ENCODE measurements at regions not wholly inside any gene's neighbourhood (a gene's known extent, or its start where the extent isn't known, plus 50 kb on each side); places are given as distances from the start of the nearest gene placed in this dataset.

DNA sequence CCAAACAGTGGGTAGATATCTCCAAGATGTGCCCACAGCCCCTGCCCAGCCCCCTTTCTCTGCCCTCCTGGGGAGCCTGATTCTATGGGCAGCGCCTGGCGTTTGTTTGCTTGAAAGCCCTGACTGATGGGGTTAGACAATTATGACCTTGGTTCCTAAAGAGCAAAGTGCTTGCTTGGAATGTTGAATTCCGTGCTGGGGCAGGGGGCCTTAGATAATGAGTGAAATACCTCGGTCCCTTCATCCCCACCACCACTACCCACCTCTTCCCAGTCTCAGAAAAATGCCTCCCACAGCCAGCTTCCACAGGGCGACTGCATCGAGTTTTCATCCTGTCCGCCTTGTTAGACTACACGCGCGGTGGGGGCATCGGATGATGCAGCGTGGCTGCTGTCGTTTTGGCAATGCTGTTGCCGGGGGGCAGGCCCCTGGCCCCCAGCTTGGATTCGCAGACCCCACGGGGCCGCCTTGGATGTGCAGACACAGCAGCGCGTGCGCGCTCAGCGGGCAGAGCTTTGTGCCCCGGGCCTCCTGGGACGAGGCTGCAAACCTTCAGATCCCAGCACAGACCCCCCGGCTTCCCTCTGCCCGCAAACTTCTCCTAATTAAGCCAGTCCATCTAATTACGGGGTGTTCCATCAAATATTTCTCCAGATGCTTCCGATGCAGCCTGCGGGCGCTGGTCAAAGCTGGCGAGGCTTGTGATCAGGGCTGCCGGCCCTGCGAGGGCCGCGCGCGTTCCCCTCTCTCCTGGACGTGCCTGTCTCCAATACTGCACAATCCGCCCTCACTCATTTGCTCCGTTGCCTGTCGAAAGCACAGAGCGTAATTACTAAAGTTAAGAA lies 86.1 kb downstream of the LINC00237 start:
- peaks cover 4% of the 10 kb centered on the region; the same call in 1 of the 2 replicates for H3K27me3 Mint-ChIP-seq (ENCODE audit: insufficient read depth)
- H3K27ac Mint-ChIP-seq: no peak overlapping the region
- H3K4me3 Mint-ChIP-seq: no peak overlapping the region
- TF ChIP-seq, protein P1, sequence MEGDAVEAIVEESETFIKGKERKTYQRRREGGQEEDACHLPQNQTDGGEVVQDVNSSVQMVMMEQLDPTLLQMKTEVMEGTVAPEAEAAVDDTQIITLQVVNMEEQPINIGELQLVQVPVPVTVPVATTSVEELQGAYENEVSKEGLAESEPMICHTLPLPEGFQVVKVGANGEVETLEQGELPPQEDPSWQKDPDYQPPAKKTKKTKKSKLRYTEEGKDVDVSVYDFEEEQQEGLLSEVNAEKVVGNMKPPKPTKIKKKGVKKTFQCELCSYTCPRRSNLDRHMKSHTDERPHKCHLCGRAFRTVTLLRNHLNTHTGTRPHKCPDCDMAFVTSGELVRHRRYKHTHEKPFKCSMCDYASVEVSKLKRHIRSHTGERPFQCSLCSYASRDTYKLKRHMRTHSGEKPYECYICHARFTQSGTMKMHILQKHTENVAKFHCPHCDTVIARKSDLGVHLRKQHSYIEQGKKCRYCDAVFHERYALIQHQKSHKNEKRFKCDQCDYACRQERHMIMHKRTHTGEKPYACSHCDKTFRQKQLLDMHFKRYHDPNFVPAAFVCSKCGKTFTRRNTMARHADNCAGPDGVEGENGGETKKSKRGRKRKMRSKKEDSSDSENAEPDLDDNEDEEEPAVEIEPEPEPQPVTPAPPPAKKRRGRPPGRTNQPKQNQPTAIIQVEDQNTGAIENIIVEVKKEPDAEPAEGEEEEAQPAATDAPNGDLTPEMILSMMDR (IDR thresholded peaks at IDR 0.05): no peak
- H3K36me3 Mint-ChIP-seq (ENCODE audit: low read depth): no peaks in the 10 kb centered on the region
- H3K4me1 Mint-ChIP-seq (ENCODE audit: low read depth): no peaks in the 10 kb centered on the region
- H3K9me3 Mint-ChIP-seq: 0 out of 2 replicates have a peak, but pooled peaks cover 3% of the 10 kb centered on the region
- no peak for DNase-seq

DNA sequence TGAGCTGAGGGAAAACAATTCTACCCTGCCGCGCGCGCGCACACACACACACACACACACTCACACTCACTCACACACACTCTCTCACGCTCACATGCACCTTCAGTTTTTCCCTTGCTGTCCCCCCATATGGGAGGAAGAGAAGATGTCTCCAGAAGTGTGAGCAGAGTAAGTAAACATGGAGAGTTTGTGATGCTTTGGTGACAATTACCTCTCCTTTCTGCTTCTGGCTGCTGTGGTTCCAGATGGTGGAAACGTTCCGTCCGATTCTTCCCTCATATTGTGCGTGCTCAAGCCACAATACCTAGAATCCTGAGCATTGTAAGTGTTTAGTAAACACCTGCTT lies 86.7 kb downstream of the LINC00237 start:
- Mint-ChIP-seq H3K4me3 (no peak overlapping the region), H3K27ac (no peak overlapping the region), H3K4me1 (ENCODE audit: low read depth) (no peaks in the 10 kb centered on the region), H3K36me3 (ENCODE audit: low read depth) (no peaks in the 10 kb centered on the region), H3K9me3 (peaks cover 3% of the 10 kb centered on the region; the same call in 1 of the 2 replicates), H3K27me3 (ENCODE audit: insufficient read depth) (peaks cover 4% of the 10 kb centered on the region; the same call in 1 of the 2 replicates)
- DNase-seq: no peak
- TF ChIP-seq, protein P1 (IDR thresholded peaks at IDR 0.05): no peak

DNA sequence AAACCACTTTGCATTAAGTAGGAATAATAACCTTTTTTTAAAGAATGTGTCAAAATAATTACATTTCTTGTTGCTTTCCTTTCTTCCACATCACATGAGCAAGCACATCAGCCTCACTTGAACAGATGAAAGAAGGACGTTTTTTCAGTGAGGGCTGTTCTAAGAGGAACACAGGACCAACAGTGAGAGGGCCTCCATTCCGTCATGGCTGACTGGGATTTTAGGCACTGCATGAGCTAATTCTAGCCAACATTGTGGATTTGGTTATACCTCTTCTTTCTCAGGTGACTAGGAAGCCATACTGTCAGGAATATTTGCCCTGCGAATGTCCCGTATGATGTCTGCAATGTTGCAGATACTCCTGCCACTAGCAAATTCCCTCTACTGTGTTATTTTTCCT lies 87.6 kb downstream of the LINC00237 start:
- TF ChIP-seq, protein P1 (IDR thresholded peaks at IDR 0.05): no peak
- no peaks in the 10 kb centered on the region for H3K36me3 Mint-ChIP-seq (ENCODE audit: low read depth)
- no peaks in the 10 kb centered on the region for H3K4me1 Mint-ChIP-seq (ENCODE audit: low read depth)
- no peak for DNase-seq
- H3K4me3 Mint-ChIP-seq: no peak overlapping the region
- peaks cover 8% of the 10 kb centered on the region; the same call in 1 of the 2 replicates for H3K9me3 Mint-ChIP-seq
- peaks cover 2% of the 10 kb centered on the region; the same call in 1 of the 2 replicates for H3K27me3 Mint-ChIP-seq (ENCODE audit: insufficient read depth)
- no peak overlapping the region for H3K27ac Mint-ChIP-seq

DNA sequence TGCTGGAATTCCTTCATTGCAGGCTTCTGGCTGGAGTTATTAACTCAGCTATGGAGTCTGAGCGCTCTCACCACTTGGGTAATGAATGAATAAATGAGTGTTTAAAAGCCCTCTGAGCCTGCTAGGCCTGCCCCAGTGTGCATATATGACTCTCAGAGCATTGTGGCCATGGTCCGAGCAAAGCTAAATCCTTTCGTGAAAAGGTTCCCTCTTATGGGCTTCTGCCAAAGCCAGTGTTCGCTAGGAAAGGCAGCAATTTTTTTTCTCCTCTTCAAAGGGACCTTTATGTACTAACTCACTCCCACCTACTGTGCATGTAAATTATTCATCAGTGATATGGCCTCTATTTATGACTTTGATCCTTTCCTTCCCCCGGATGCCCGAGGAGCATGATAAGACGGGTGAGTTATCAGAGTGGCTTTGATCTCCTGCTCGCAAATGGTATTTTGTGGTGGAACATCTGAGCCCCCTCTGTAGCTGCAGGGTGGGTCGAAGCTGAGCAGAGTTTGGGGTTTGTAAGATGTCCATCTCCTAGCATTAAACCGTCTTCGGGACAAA lies 88.6 kb downstream of the LINC00237 start:
- Mint-ChIP-seq H3K36me3 (ENCODE audit: low read depth) (no peaks in the 10 kb centered on the region), H3K27me3 (ENCODE audit: insufficient read depth) (peaks cover 2% of the 10 kb centered on the region; the same call in 1 of the 2 replicates), H3K4me1 (ENCODE audit: low read depth) (no peaks in the 10 kb centered on the region), H3K27ac (no peak overlapping the region), H3K9me3 (peaks cover 4% of the 10 kb centered on the region; the same call in 1 of the 2 replicates), H3K4me3 (no peak overlapping the region)
- no peak for DNase-seq
- TF ChIP-seq, protein P1 (IDR thresholded peaks at IDR 0.05): no peak

DNA sequence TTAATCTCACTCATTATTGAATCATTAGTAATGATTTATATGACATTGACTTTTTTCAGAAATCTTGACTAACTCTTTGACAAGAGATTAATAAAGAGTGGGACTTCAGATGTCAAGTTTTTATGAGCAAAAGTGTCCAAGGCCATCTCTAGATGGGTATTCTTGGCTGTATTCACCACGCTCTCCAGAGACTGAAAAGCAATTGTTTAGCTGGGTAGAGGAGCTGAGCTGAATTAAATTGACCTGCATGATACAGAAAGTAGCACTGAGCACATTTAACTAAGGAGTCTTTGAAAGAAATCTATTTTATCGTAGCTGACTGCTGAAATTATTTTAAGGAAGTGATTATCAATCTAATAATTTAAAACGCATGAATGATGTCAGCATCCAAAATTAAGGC lies 89.4 kb downstream of the LINC00237 start:
- Mint-ChIP-seq H3K4me1 (ENCODE audit: low read depth) (no peaks in the 10 kb centered on the region), H3K36me3 (ENCODE audit: low read depth) (no peaks in the 10 kb centered on the region), H3K4me3 (no peak overlapping the region), H3K27ac (no peak overlapping the region), H3K27me3 (ENCODE audit: insufficient read depth) (peaks cover 2% of the 10 kb centered on the region; the same call in 1 of the 2 replicates), H3K9me3 (peaks cover 12% of the 10 kb centered on the region)
- TF ChIP-seq, protein P1 (IDR thresholded peaks at IDR 0.05): no peak
- no peak for DNase-seq

All from HFFc6 (cell line).